IPS DF 19.7 (cell line): ENCODE measurements at regions not wholly inside any gene's neighbourhood (a gene's known extent, or its start where the extent isn't known, plus 50 kb on each side); places are given as distances from the start of the nearest gene placed in this dataset.

Experiments
- DNase-seq: peaks from one replicate; pipeline ENCODE4 v3.0.0-alpha.2; 2013; ENCODE audit warnings: low read depth, low spot score

DNA sequence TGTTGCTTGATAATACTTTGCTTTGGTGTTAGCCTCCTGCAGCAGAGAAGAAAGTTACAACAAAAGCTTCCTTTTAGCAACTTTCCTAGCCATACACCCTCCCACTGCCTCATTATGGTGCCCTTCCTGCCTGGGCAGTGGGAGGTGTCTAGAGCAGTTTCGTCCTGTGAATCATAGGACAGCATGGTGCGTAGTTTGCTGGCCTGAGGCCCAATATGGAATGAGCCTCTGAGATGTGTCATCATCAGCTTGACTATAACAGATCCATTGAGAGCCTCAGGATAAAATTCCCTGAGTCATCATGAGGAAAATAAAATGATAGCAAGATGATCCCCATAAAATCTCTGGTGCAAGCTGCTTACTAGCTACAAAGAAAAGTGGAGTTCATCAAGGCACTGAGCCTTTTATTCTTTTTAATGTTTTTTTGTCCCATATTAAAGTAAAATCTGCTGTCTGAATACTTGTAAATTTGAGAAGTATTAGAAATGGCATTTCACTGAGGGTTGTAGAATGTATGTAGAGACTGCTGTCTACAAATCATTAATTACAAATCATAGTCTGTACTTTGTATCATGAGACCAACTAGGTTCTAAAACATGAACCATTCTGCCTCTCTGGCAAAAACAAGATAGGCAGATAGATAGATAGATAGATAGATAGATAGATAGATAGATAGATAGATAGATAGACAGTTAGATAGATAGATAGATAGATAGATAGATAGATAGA is 303.0 kb upstream of the PDE4D start:
- no peak for DNase-seq

DNA sequence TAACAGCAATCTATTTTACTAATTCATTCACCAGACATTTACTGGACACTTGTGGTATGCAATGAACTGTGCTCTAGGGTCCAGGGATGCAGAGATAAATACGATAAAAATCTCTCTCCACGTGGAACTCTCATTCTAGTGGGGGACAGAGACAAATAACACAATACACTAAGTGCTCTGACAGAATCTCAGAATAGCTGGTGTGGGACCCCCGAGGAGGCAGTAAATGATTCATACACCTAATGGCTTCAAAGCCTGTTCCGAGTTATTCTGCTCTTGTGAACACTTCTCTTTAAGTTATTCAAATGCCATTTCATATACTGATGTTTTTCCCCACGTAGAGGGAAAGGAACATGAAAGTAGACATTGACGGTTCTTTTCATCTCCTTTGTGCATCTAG is 302.0 kb upstream of the PDE4D start:
- no peak for DNase-seq

DNA sequence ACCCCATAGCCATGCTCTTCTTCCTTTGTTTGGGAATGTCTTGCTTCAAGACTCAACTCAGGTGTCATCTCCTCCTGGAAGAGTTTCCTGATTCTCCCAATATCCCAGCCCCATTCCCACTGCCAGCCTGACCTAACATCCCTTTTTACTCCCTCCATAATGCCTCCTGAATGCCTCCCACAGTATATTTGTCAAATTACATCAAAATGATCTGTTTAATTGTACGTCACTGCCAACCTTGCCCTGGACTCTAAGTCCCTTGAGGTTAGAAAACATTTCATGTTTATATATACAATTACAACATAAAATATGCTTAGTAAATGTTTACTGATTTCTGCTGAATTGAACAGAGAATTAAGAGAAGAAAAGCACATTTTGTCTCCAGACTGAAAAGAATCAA is 301.6 kb upstream of the PDE4D start:
- DNase-seq: no peak

DNA sequence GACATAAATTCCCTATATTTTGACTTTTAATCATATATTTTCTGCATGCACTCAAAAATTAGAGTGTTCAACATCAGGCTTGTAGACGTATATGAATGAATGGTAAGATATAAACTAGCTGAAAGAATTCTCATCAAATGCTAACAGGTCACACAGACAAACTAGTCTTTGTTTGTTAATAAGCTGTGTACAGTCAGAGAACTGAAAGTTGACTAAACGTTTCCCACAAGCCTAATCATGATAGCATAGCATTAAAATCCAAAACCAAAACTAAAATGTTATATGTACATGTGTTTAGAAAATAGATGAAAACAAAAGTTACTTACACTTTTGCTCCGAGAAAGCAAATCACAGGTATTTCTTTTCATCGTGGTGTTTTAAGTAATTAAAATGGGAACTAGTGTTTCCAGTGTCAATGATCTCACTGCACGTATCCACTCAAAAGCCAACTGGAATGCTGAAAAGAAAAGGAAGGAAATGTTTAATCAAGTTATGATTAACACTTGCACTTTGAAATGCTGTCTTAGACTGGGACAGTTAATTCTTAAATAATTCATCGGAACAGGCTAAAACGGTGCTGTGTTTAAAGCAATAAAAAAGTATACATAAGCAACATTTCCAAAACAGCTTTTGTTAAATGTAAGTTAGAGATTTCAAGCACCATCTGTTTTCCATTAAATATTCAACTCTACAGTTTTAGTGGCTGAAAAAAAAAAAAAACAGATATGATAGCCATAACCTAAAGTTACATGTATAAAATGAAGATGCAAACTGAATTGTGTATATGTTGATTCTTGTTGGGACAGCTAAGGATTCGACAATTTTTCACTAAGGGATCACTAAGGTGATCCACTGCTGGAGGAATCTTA is 291.9 kb upstream of the PDE4D start:
- no peak for DNase-seq

DNA sequence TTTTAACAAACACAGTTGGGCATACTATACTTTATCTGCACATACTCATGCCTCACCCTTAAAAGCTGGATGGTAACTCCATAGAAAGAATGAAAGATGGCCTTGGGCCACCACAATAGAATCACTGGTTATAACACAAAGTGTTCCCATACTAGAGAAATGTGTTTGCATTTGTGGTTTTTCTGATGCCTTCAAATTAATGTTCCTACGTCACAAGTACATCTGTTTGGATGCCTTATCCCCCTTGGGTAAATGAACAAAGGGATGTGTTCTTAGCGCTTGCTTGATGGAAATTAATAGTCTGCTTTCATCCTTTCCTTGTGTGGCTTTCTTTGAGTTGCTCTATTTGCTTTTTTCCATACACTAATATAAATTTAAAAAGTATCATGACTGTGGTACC is 291.1 kb upstream of the PDE4D start:
- DNase-seq: no peak

DNA sequence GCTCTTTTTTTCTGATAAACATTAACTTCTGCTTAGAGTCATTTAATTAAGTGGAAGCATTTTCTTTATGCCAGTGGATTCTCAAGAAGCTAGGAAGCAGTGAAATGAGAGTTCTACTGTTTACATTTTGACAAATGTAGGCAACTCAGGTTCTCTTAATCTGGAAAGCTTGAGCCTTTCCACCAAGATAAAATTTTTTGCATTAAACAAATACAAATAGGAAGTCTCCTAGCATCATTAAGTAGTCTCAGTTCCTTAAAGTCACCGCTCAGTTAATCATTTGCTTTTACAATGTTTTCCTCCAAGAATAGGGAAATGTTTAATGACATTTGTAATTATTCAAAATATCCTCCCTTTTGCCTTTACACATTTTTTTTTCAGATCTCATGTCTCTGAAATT is 290.4 kb upstream of the PDE4D start:
- DNase-seq: no peak

DNA sequence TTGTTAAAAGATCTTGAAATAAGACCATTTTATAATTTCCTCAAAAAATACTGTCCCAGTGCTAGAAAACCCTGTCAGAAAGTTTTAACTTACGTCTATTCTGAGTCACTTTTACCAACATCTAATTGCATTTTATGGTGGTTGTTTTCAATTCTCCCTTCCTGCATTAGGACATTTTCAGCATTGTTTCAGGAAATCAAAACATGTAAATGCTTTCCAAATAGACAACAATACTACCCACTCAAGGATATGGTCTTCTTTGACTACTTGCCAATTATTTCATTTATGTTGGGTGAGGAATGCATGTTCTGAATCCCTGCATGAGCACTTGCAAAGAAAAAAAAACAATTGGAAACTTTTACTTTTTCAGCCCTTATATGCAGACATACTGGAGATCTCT is 284.6 kb upstream of the PDE4D start:
- no peak for DNase-seq

DNA sequence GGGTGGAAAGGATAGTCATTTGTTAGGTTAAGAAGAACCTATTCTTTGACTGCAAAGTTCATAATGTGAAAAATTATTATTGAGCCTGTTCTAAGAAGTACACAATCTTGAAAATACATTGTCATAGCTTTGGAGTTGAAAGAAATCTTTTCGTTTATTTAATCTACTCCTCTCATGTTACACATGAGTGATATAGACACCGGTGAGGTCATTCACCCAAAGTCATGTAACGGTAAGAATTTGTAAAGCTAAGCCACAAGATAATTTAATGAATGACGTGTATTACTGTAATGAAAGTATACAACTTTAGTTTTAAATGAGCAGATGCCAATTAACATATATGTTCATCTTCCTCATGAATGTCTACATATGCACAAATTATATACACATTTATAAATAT is 284.1 kb upstream of the PDE4D start:
- no peak for DNase-seq

DNA sequence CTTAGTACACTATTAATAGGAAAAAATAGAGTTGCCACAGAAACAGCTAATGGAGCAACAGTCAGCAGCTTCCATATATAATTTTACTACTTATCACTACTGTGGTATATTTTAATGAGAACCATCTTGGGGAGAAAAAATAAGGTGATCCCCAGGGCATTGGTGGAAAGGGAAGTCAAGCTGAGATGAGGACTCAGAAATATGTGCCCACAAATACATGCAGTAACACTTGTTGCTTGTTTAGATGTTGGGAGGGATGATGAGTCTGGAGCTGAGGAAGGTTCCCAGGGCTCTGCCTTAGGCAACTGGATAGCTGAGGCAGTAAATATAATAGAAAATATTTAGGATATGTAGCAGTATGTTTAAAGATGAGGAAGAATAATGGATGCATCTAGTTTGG is 280.1 kb upstream of the PDE4D start:
- no peak for DNase-seq

DNA sequence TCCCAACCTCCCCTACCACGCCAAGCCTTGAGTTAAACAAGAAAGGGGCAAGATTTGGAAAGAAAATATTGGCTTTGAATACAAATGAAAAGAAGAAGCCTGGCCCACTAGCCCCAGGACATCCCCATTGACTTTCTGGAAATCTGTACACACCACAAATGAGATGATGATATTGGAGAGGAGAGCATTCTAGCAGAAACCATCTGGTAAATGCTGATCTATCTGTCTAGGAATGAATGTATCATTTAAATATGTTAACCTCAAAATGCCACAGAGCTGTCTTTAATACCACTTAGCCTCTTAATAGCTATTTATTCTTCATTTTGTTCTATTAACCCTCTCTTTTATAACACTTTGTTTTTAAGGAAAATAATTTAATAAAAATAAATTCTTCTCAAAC is 270.2 kb upstream of the PDE4D start:
- DNase-seq: no peak

DNA sequence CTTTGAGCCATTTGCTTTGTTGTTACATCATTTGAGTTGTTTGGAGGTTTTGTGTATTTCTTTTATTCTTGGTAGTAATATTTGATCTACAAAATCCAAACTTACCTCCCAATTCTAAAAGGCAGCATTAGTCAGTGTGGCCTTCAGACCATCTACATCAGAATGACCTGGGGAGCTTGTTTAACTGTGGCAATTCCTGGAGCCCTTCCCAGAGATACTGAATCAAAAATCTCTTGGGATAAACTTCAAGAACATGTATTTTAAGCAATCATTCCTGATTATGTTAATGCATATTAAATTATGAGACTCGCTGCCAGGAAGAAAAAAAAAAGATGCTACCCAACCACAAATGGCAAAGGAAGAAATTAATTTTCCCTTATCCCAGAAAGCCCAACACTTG is 268.9 kb upstream of the PDE4D start:
- DNase-seq: no peak

DNA sequence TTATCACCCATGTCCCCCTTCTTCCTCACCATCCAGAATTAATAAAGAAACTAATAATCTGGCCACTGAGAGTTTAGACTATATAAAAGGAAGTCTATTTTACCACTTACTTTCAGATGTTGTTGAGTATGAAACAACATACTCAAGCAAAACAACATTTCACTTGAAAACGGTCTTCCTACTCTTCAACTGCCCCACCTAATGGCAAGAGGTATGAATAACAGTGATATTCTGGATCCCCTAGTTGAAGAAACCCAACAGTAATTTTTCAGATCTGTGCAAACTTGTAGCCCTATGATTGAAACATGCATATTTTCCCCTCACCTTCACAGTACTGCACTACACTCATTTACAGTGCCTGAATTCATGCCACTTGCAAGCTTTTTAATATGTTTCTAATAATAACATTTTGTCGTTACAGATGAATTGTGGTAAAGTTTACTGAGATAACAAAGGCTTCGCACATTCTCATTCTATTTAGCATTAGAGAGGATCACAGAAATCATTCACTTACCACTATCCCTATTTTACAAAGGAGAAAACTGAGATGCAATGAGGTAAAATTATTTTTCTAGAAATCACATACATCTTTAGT is 267.9 kb upstream of the PDE4D start:
- DNase-seq: no peak

DNA sequence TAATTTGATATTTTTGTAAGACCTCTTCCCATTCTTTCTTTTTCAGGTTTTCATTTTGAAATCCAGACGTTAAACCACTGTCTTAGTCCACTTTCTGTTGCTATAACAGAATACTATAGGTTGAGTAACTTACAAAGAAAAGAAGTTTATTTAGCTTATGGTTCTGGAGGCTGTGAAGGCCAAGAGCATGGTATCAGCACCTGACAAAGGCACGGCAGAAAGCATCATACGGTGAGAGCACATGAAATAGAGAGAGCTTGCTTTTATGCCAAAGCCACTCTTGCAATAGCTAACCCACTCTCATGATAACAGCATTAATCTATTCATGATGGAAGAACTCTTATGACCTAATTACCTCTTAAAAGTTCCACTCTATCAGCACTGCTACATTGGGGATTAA is 255.6 kb upstream of the PDE4D start:
- no peak for DNase-seq

DNA sequence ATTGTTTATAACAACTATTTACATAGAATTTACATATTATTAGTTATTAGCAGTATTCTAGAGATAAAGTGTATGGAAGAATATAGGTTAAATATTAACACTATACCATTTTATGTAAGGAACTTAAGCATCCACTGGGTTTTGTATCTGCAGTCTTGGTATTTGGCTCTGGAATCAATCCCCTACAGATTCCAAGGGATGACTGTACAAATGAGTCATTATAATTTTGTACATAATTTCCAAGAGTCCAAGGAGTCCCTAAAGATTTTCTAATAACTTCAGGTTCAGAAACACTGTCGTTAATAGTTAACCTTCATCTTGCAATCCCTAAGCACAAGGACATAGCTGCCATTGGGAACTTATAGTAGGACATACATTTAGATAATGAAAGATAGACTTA is 254.8 kb upstream of the PDE4D start:
- no peak for DNase-seq

DNA sequence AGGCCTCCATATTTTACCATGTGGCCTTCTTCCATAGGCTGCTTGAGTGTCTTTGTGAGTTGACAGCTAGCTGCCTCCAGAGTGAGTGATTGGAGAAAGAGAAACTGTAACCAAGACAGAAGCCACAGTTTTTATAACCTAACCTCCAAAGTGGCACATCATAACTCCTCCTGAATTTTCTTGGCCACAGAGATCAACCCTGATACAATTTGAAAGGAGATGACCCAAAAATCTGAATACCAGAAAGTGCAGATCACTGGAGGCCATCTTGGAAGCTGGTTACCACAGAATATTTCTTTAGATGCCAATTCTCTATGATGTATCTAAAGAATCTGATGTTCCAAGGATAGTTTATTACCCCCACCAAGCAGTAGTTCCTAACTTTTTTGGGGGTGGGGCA is 254.3 kb upstream of the PDE4D start:
- no peak for DNase-seq

DNA sequence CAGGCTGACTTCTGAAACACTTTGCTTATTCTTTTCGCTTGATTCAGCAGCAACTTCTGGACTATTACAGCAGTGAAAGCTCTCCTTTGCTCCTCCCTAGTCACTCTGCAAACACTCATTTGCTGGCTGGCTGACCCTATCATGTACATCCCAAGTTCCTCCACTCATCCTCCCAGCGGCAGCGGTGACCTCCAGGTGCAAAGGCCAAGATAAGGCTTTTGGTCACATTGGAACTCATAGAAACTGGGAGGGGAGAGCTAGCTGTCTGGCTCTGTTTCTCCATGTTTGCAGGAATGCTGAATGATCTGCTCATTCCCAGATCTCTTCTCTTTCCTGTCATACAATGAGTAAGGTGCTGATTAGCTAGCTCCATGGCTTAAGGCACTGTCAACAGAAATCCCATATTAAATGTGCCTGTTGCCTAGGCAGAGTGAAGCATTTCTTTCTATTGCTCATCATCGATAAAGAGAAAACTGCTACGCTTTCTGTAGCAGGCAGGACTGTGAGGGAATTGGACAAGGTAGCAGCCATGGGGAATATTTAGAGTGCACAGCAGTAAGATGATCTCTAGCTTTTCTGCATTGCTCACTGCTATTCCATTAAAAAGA is 250.5 kb upstream of the PDE4D start:
- no peak for DNase-seq

DNA sequence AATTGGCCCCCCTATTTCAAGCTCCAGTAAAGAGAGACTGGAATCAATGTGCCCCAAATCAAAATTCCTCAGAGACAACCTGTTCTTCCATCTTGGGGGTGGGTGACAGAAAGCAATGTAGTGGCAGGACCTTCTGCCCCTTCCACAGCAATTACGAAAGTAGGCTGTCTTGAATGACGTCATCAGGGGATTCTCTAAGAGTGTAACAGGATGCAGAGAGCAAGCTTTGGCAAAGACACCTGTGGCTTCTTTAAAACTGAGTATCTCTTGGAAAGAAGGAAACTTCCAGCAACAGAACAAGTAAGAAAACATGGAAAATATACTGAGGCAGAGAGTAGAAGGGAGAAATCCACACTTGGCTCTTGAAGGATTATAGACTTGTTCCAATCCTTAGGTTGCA is 247.6 kb upstream of the PDE4D start:
- DNase-seq: no peak

DNA sequence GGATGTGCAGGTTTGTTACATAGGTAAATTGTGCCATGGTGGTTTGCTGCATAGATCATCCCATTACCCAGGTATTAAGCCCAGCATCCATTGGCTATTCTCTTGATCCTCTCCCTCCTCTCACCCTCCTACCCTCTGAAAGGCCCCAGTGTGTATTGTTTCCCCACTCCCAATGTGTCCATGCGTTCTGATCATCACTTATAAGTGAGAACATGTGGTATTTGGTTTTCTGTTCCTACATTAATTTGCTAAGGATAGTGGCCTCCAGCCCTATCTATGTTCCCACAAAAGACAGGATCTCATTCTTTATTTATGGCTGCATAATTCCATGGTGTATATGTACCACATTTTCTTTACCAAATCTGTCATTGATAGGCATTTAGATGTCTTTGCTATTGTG is 243.3 kb upstream of the PDE4D start:
- no peak for DNase-seq

DNA sequence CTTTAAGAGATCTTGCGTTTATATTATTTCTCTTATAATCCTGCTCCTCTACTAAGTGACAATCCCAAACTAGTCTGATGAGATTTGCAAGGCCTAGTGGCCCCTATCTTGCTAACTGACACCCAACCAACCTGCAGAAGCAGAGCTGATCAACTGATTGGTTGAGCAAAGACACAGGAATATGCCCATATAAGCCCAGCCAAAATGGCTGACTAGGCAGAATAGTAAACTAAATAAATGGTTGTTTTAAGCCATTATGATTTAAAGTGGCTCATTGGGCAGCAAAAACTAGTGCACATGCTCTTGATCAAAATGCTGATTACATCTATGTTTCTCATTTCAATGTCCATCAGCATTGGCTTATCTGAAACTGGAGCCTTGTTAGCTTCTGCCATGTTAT is 238.0 kb upstream of the PDE4D start:
- no peak for DNase-seq

DNA sequence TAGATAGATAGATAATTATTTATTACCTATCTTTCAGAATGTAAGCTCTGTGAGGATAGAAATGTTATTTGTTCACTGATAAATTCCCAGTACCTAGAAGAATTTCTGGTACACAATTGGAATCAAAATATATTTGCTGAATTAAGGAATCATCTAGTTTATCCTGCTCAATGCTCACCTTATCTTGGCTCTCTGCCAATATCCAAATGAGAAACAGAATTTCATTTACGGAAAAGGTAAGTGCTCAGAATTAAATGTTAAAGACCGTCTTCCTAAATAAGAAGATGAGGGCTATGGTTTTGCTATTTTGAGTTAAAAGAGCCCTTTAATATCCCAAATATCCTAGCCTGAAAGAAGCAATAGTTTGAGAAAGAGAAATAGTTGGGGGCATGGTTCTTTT is 232.1 kb upstream of the PDE4D start:
- DNase-seq: no peak

DNA sequence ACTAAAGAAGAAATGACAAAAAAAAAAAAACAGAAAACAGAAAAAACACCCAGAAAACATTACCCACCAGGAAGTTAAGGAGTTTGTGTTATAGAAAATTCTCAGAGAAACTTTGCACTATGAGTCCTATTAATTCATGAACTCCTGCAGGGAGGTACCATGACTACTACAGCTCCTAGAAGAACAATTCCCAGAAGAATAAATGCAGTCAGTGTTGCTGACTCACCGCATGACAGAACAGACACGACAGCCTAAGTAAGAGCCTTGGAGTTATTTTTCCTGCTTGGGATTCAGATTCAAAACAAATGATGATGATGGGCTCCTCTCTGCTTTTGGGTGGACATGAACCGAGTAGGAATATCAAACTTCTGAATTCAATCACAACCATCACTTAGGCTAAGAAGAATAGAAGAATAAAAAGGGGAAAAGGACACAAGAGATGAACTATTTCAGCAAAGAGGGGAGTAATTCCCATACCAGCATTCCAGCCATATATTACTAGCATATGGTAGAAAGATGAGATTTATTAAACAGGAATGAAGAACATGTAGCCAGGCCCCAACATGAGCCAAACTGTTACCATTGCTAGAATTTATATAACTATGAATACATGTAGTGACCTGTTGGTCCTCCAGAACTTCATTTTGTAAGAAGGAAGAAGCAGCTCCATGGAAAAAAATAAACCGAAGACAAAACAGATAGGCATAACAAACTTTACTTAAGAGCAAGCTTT is 209.6 kb upstream of the PDE4D start:
- no peak for DNase-seq

DNA sequence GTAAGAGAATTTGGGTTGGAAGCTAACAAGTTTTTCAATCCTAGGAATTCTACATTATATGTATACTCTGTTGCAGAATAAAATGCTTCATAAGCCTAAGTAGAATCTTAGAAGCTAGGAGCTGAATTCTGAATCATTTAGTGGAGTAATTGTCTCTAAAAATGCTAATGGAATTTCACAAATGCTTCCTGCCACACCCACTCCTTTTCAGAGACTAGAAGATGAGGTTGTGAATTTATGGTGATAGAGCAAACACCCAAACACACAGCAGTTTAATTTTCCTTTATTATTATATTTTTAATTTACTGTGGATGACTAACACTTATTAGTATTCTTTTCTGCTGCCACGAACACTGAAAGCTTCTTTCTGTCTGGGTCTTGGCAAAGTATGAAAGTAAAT is 208.0 kb upstream of the PDE4D start:
- DNase-seq: no peak
